Epidermal melanocyte (primary cell): ENCODE measurements at regions not wholly inside any gene's neighbourhood (a gene's known extent, or its start where the extent isn't known, plus 50 kb on each side); places are given as distances from the start of the nearest gene placed in this dataset.
"Not testable (repeated sequence)": the region's sequence is repeated elsewhere in the genome, so short reads cannot be mapped to it uniquely, and the experiment has no call there.

ENCODE experiments used
- DNase-seq: peaks from one replicate; pipeline ENCODE4 v3.0.0; 2011; ENCODE audit warnings: low spot score; ENCODE audit not compliant: insufficient read length

GRCh38 chr20:57774951-57775350 lies 65.1 kb upstream of the PMEPA1 start:
- DNase-seq: no peak

- DNase-seq: no peak
Measured at GRCh38 chr20:57774111-57774880, 64.5 kb upstream of the PMEPA1 start.

GRCh38 chr20:57773059-57773815 lies 63.4 kb upstream of the PMEPA1 start:
- no peak for DNase-seq

GRCh38 chr20:57772349-57772964 lies 62.6 kb upstream of the PMEPA1 start:
- DNase-seq: no peak

GRCh38 chr20:57770852-57771720 lies 61.3 kb upstream of the PMEPA1 start:
- DNase-seq: no peak

GRCh38 chr20:57770401-57770800 lies 60.6 kb upstream of the PMEPA1 start:
- DNase-seq: not testable (repeated sequence)

- no peak for DNase-seq
Measured at GRCh38 chr20:57769756-57770155, 59.9 kb upstream of the PMEPA1 start.

- no peak for DNase-seq
Measured at GRCh38 chr20:57768519-57768918, 58.7 kb upstream of the PMEPA1 start.

GRCh38 chr20:57767441-57767840 lies 57.6 kb upstream of the PMEPA1 start:
- no peak for DNase-seq

GRCh38 chr20:57763235-57763595 lies 53.4 kb upstream of the PMEPA1 start:
- DNase-seq: no peak

- DNase-seq: no peak
Measured at GRCh38 chr20:57762531-57763234, 52.9 kb upstream of the PMEPA1 start.

- DNase-seq: no peak
Measured at GRCh38 chr20:57761413-57761734, 51.6 kb upstream of the PMEPA1 start.

GRCh38 chr20:57760698-57761412 lies 51.0 kb upstream of the PMEPA1 start:
- no peak for DNase-seq

- DNase-seq: no peak
Measured at GRCh38 chr20:57759724-57760123, 49.9 kb upstream of the PMEPA1 start.
